ENCODE measurements at regions not wholly inside any gene's neighbourhood (a gene's known extent, or its start where the extent isn't known, plus 50 kb on each side); places are given as distances from the start of the nearest gene placed in this dataset.

- H3K4me3 ChIP-seq (ENCODE audit: low read length, poor library complexity, severe bottlenecking) = no peak overlapping the region
- peaks cover 3% of the 10 kb centered on the region; the same call in 1 of the 2 replicates for H3K9me3 ChIP-seq (ENCODE audit: insufficient read depth, low read depth, low read length)
- no peaks in the 10 kb centered on the region for H3K36me3 ChIP-seq (ENCODE audit: insufficient read depth, low read length)
- H3K4me2 ChIP-seq (ENCODE audit: low read depth, low read length, poor library complexity, severe bottlenecking) = no peak overlapping the region
- H2AFZ ChIP-seq (ENCODE audit: low read length) = no peak overlapping the region
- no peak overlapping the region for H3K9ac ChIP-seq (ENCODE audit: low read depth, low read length, poor library complexity, severe bottlenecking)
- no peaks in the 10 kb centered on the region for H4K20me1 ChIP-seq (ENCODE audit: insufficient read depth, low read length, poor library complexity, severe bottlenecking)
- no peaks in the 10 kb centered on the region for H3K4me1 ChIP-seq (ENCODE audit: insufficient read depth, low read length, poor library complexity, severe bottlenecking)
- H3K9me2 ChIP-seq (replicated peaks; ENCODE audit: low read depth, low read length) = no peaks in the 10 kb centered on the region
- TF ChIP-seq EZH2phosphoT487 (IDR thresholded peaks at IDR 0.05; ENCODE audit: borderline replicate concordance) (no peak), CTCF (conservative IDR thresholded peaks at IDR 0.05; ENCODE audit: low read length) (no peak)
- no peaks in the 10 kb centered on the region for H3K27me3 ChIP-seq (ENCODE audit: insufficient read depth, low read length, poor library complexity, severe bottlenecking)
- H3F3A ChIP-seq (ENCODE audit: low read depth) = no peaks in the 10 kb centered on the region
- H3K79me2 ChIP-seq (ENCODE audit: insufficient read depth, low read length) = no peaks in the 10 kb centered on the region
Observed at GRCh38 chr5:3051400-3051799, 299.9 kb upstream of the IRX2 start.

GRCh38 chr5:3050863-3051262, 299.4 kb upstream of the IRX2 start:
- no peak overlapping the region for H3K9ac ChIP-seq (ENCODE audit: low read depth, low read length, poor library complexity, severe bottlenecking)
- H4K20me1 ChIP-seq (ENCODE audit: insufficient read depth, low read length, poor library complexity, severe bottlenecking) = no peaks in the 10 kb centered on the region
- no peaks in the 10 kb centered on the region for H3K4me1 ChIP-seq (ENCODE audit: insufficient read depth, low read length, poor library complexity, severe bottlenecking)
- H2AFZ ChIP-seq (ENCODE audit: low read length) = no peak overlapping the region
- TF ChIP-seq EZH2phosphoT487 (IDR thresholded peaks at IDR 0.05; ENCODE audit: borderline replicate concordance) = no peak
- no peak for TF ChIP-seq CTCF (conservative IDR thresholded peaks at IDR 0.05; ENCODE audit: low read length)
- H3K36me3 ChIP-seq (ENCODE audit: insufficient read depth, low read length) = no peaks in the 10 kb centered on the region
- no peaks in the 10 kb centered on the region for H3F3A ChIP-seq (ENCODE audit: low read depth)
- H3K79me2 ChIP-seq (ENCODE audit: insufficient read depth, low read length) = no peaks in the 10 kb centered on the region
- H3K9me3 ChIP-seq (ENCODE audit: insufficient read depth, low read depth, low read length) = peaks cover 3% of the 10 kb centered on the region; the same call in 1 of the 2 replicates
- no peaks in the 10 kb centered on the region for H3K27me3 ChIP-seq (ENCODE audit: insufficient read depth, low read length, poor library complexity, severe bottlenecking)
- no peak overlapping the region for H3K4me2 ChIP-seq (ENCODE audit: low read depth, low read length, poor library complexity, severe bottlenecking)
- no peaks in the 10 kb centered on the region for H3K9me2 ChIP-seq (replicated peaks; ENCODE audit: low read depth, low read length)
- H3K4me3 ChIP-seq (ENCODE audit: low read length, poor library complexity, severe bottlenecking) = no peak overlapping the region

GRCh38 chr5:3049261-3049660, 297.8 kb upstream of the IRX2 start:
- H3K36me3 ChIP-seq (ENCODE audit: insufficient read depth, low read length) = no peaks in the 10 kb centered on the region
- H3F3A ChIP-seq (ENCODE audit: low read depth) = no peaks in the 10 kb centered on the region
- H3K79me2 ChIP-seq (ENCODE audit: insufficient read depth, low read length) = no peaks in the 10 kb centered on the region
- no peak overlapping the region for H3K4me3 ChIP-seq (ENCODE audit: low read length, poor library complexity, severe bottlenecking)
- H3K4me2 ChIP-seq (ENCODE audit: low read depth, low read length, poor library complexity, severe bottlenecking) = no peak overlapping the region
- no peaks in the 10 kb centered on the region for H3K4me1 ChIP-seq (ENCODE audit: insufficient read depth, low read length, poor library complexity, severe bottlenecking)
- no peak overlapping the region for H3K9ac ChIP-seq (ENCODE audit: low read depth, low read length, poor library complexity, severe bottlenecking)
- no peak overlapping the region for H2AFZ ChIP-seq (ENCODE audit: low read length)
- peaks cover 3% of the 10 kb centered on the region; the same call in 1 of the 2 replicates for H3K9me3 ChIP-seq (ENCODE audit: insufficient read depth, low read depth, low read length)
- no peaks in the 10 kb centered on the region for H3K9me2 ChIP-seq (replicated peaks; ENCODE audit: low read depth, low read length)
- H4K20me1 ChIP-seq (ENCODE audit: insufficient read depth, low read length, poor library complexity, severe bottlenecking) = no peaks in the 10 kb centered on the region
- H3K27me3 ChIP-seq (ENCODE audit: insufficient read depth, low read length, poor library complexity, severe bottlenecking) = no peaks in the 10 kb centered on the region
- no peak for TF ChIP-seq CTCF (conservative IDR thresholded peaks at IDR 0.05; ENCODE audit: low read length)
- TF ChIP-seq EZH2phosphoT487 (IDR thresholded peaks at IDR 0.05; ENCODE audit: borderline replicate concordance) = no peak

All from Loucy (cell line).